Transverse colon (tissue), 4 donors: ENCODE measurements at regions not wholly inside any gene's neighbourhood (a gene's known extent, or its start where the extent isn't known, plus 50 kb on each side); places are given as distances from the start of the nearest gene placed in this dataset.

Experiments used
- DNase-seq: peaks from one replicate; pipeline ENCODE4 v3.0.0-alpha.2; 2019
- H3K27ac ChIP-seq, 4 donors: fragments of 200-600 bp; sonication (generic); 2 replicates each; pipeline ENCODE4 v1.5.1; 2016 to 2018; ENCODE audit warnings: inconsistent platforms in 4 of 4
- H3K27me3 ChIP-seq: fragments of 200-600 bp; sonication (generic); 2 replicates; pipeline ENCODE4 v1.5.1; 2017; ENCODE audit warnings: inconsistent platforms
- H3K36me3 ChIP-seq, 4 donors: fragments of 200-600 bp; sonication (generic); 2 replicates each; pipeline ENCODE4 v1.5.1; 2017 to 2019; ENCODE audit warnings: inconsistent platforms in 4 of 4
- H3K4me1 ChIP-seq, 4 donors: fragments of 200-600 bp; sonication (generic); 2 replicates each; pipeline ENCODE4 v1.5.1; 2017 to 2020; ENCODE audit warnings: inconsistent platforms in 4 of 4
- H3K4me3 ChIP-seq, 4 donors: fragments of 200-600 bp; sonication (generic); 1 replicate in 1 of 4; 2 replicates in 3 of 4; pipeline versions ENCODE4 v1.5.1 to v1.6.1; 2017 to 2019; ENCODE audit warnings: inconsistent platforms in 4 of 4
- H3K9me3 ChIP-seq, 2 donors: fragments of 200-600 bp; sonication (generic); 2 replicates each; pipeline ENCODE4 v1.5.1; 2017 to 2019; ENCODE audit warnings: inconsistent platforms in 2 of 2
- CTCF ChIP-seq, 5 experiments: fragments of 200-600 bp in 3 of 5; fragments of 450-650 bp in 2 of 5; sonication (generic) in 3 of 5; IDR thresholded peaks; 1 replicate in 2 of 5; 2 replicates in 3 of 5; pipeline ENCODE4 v1.5.1; 2016 to 2017; ENCODE audit warnings: antibody characterized with exemption in 5 of 5, inconsistent platforms in 3 of 5, mild to moderate bottlenecking in 2 of 5, moderate library complexity in 1 of 5
- EP300 ChIP-seq: sonication (generic); formaldehyde crosslinking; IDR thresholded peaks from one replicate; pipeline ENCODE4 v1.6.1; 2017; ENCODE audit warnings: antibody characterized with exemption, low read depth
- POLR2A ChIP-seq: fragments of 450-650 bp; IDR thresholded peaks from one replicate; pipeline ENCODE4 v1.6.1; 2016; ENCODE audit warnings: antibody characterized with exemption, mild to moderate bottlenecking, moderate library complexity
- POLR2AphosphoS5 ChIP-seq, 3 donors: sonication (generic); formaldehyde crosslinking; IDR thresholded peaks; one replicate each; pipeline ENCODE4 v1.6.1; 2016; ENCODE audit warnings: antibody characterized with exemption in 3 of 3
- WGBS, 2 donors: methylation state at CpG; one replicate each; pipeline ENCODE4 v1.1.5; 2018; ENCODE audit warnings: low coverage in 1 of 2; 5-methylcytosine and 5-hydroxymethylcytosine counted together
- in situ Hi-C, 4 donors: fragments of 200-750 bp; cut with MboI; loops; one replicate each; pipeline versions ENCODE4 v1.15.0 to v1.15.1; 2017; ENCODE audit warnings: low sequenced_read_pairs in 3 of 4, low pct_ligation_motif_present in 1 of 4, low pct_unique_long_range_greater_than_20kb in 1 of 4
- intact Hi-C: fragments of 100-400 bp; cut with DNase I; formaldehyde crosslinking; loops from one replicate; pipeline ENCODE4 v1.15.1; 2023; ENCODE audit warnings: low total_unique reads

GRCh38 chr11:25862159-25862558 lies 469.8 kb upstream of the ANO3 start:
- Histone ChIP-seq H3K27me3 (no peaks in the 10 kb centered on the region), H3K4me3 (no peak overlapping the region), H3K9me3 (no peaks in the 10 kb centered on the region), H3K4me1 (peaks cover 0 to 43% (median 4%) of the 10 kb centered on the region in 4 donors), H3K36me3 (no peaks in the 10 kb centered on the region), H3K27ac (no peak overlapping the region)
- 95 to 100% methylated on average over 1 of the region's 1 CpG for WGBS, 2 donors
- no peak for TF ChIP-seq CTCF (IDR thresholded peaks at IDR 0.05)
- intact Hi-C loops, result no loop called here
- DNase-seq, result no peak
- in situ Hi-C loops, result no loop called here

GRCh38 chr11:25863986-25864385 lies 467.9 kb upstream of the ANO3 start:
- no peak for TF ChIP-seq POLR2AphosphoS5 (IDR thresholded peaks at IDR 0.05)
- TF ChIP-seq EP300, result no peak
- no peak for TF ChIP-seq CTCF (IDR thresholded peaks at IDR 0.05)
- TF ChIP-seq POLR2A, result no peak
- H3K4me1 ChIP-seq, result peaks cover 0 to 25% (median 3%) of the 10 kb centered on the region in 4 donors
- intact Hi-C loops, result no loop called here
- H3K27ac ChIP-seq, result no peak overlapping the region
- in situ Hi-C loops, result no loop called here
- H3K27me3 ChIP-seq, result no peaks in the 10 kb centered on the region
- no peak for DNase-seq
- H3K4me3 ChIP-seq, result no peak overlapping the region
- 55 to 67% methylated on average over 2 to 3 of the region's 3 CpGs for WGBS, 2 donors
- H3K9me3 ChIP-seq, result no peaks in the 10 kb centered on the region
- no peaks in the 10 kb centered on the region for H3K36me3 ChIP-seq

- no peak for DNase-seq
- 58 to 64% methylated on average over 3 of the region's 3 CpGs for WGBS, 2 donors
- H3K36me3 ChIP-seq, result no peaks in the 10 kb centered on the region
- TF ChIP-seq POLR2A (no peak), CTCF (IDR thresholded peaks at IDR 0.05) (no peak), EP300 (no peak), POLR2AphosphoS5 (IDR thresholded peaks at IDR 0.05) (no peak)
- intact Hi-C loops (no loop called here), in situ Hi-C loops (no loop called here)
- H3K27me3 ChIP-seq, result no peaks in the 10 kb centered on the region
- no peaks in the 10 kb centered on the region for H3K9me3 ChIP-seq
- H3K4me1 ChIP-seq, result no peaks in the 10 kb centered on the region
- H3K4me3 ChIP-seq, result no peak overlapping the region
- H3K27ac ChIP-seq, result no peak overlapping the region
Observed at GRCh38 chr11:25876456-25876965, 455.4 kb upstream of the ANO3 start.

- Histone ChIP-seq H3K4me3 (no peak overlapping the region), H3K27ac (no peak overlapping the region), H3K9me3 (no peaks in the 10 kb centered on the region), H3K4me1 (no peaks in the 10 kb centered on the region), H3K27me3 (no peaks in the 10 kb centered on the region), H3K36me3 (no peaks in the 10 kb centered on the region)
- intact Hi-C loops, result no loop called here
- in situ Hi-C loops, result no loop called here
- TF ChIP-seq EP300 (no peak), POLR2AphosphoS5 (IDR thresholded peaks at IDR 0.05) (no peak), POLR2A (no peak), CTCF (IDR thresholded peaks at IDR 0.05) (no peak)
- no peak for DNase-seq
- WGBS, 2 donors, result 80% methylated on average over 3 of the region's 3 CpGs
Observed at GRCh38 chr11:25886036-25886435, 445.9 kb upstream of the ANO3 start.
